ENCODE measurements at regions not wholly inside any gene's neighbourhood (a gene's known extent, or its start where the extent isn't known, plus 50 kb on each side); places are given as distances from the start of the nearest gene placed in this dataset.

DNA sequence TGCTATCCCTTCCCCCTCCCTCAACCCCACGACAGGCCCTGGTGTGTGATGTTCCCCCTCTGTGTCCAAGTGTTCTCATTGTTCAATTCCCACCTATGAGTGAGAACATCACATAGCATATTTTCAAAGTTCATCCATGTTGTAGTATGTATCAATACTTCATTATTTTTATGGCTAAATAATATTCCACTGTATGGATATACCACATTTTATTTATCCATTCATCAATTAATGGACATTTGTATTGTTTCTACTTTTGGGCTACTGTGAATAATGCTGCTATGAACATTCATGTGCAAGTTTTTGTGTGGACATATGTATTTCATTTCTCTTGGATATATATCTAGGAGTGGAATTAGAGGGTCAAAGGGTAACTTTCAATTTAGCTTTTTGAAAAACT lies 58.7 kb upstream of the ARMC2 start:
- TF ChIP-seq EZH2 (IDR thresholded peaks at IDR 0.05; ENCODE audit: low read length) (no peak), CTCF (optimal IDR thresholded peaks at IDR 0.05 in 1 of 3, IDR thresholded peaks at IDR 0.05 in 1 of 3, conservative IDR thresholded peaks at IDR 0.05 in 1 of 3; ENCODE audit: extremely low read depth in 1 of 3, insufficient read depth in 2 of 3, low read length in 3 of 3) (no peak)

All from keratinocyte (primary cell).